Right lobe of liver (tissue), 4 donors: ENCODE measurements at regions not wholly inside any gene's neighbourhood (a gene's known extent, or its start where the extent isn't known, plus 50 kb on each side); places are given as distances from the start of the nearest gene placed in this dataset.

Source experiments
- POLR2A ChIP-seq: fragments of 450-650 bp; IDR thresholded peaks from one replicate; pipeline ENCODE4 v1.6.1; 2017; ENCODE audit warnings: antibody characterized with exemption, mild to moderate bottlenecking
- TF ChIP-seq, protein P1 (sequence below), 4 donors: fragments of 200-600 bp in 3 of 4; fragments of 450-650 bp in 1 of 4; IDR thresholded peaks; one replicate each; pipeline versions ENCODE4 v1.5.1 to v1.8.0; 2016 to 2022; ENCODE audit warnings: antibody characterized with exemption in 4 of 4, mild to moderate bottlenecking in 2 of 4
- donor health status: DM: no; HTN: no; CAD: no.
- donor health status: DM: no; HTN: no; CAD: no.
- donor health status: DM: no; HTN: yes; CAD: no.

DNA sequence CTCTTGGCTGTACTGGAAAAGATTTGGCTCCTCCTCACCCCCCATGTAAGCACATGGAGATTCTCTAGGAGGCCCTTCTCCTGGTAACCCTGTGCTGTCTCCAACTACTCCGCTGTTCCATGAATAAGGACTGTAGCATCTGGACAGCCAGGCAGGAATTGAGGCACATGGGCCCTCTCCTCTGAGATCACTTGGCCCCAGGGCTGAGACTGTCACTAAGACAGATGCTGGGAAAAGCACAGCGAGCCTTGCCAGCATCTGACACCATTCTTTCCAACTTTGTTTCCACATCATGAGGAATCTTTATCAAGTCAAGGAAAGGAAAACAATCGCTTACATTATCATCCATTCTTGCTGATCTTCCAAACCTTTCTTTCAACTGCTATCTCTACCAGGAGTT is 222.6 kb upstream of the INTU start:
- TF ChIP-seq, protein P1, sequence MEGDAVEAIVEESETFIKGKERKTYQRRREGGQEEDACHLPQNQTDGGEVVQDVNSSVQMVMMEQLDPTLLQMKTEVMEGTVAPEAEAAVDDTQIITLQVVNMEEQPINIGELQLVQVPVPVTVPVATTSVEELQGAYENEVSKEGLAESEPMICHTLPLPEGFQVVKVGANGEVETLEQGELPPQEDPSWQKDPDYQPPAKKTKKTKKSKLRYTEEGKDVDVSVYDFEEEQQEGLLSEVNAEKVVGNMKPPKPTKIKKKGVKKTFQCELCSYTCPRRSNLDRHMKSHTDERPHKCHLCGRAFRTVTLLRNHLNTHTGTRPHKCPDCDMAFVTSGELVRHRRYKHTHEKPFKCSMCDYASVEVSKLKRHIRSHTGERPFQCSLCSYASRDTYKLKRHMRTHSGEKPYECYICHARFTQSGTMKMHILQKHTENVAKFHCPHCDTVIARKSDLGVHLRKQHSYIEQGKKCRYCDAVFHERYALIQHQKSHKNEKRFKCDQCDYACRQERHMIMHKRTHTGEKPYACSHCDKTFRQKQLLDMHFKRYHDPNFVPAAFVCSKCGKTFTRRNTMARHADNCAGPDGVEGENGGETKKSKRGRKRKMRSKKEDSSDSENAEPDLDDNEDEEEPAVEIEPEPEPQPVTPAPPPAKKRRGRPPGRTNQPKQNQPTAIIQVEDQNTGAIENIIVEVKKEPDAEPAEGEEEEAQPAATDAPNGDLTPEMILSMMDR (IDR thresholded peaks at IDR 0.05) = no peak
- TF ChIP-seq POLR2A = no peak
